ENCODE measurements at regions not wholly inside any gene's neighbourhood (a gene's known extent, or its start where the extent isn't known, plus 50 kb on each side); places are given as distances from the start of the nearest gene placed in this dataset.

GRCh38 chr5:158300256-158300655, 441.3 kb upstream of the CLINT1 start:
- no peaks in the 10 kb centered on the region for H3K4me1 ChIP-seq (ENCODE audit: insufficient read depth)

GRCh38 chr5:158297002-158297527, 438.1 kb upstream of the CLINT1 start:
- Histone ChIP-seq H3K9me3 (ENCODE audit: low read depth) (no peaks in the 10 kb centered on the region), H3K4me2 (no peak overlapping the region), H3K4me1 (ENCODE audit: insufficient read depth) (no peaks in the 10 kb centered on the region), H3K36me3 (replicated peaks; ENCODE audit: insufficient read depth, low read depth) (no peaks in the 10 kb centered on the region), H2AFZ (no peak overlapping the region), H3K79me2 (no peaks in the 10 kb centered on the region), H3K4me3 (no peak overlapping the region), H3K27ac (no peak overlapping the region), H4K20me1 (ENCODE audit: insufficient read depth, poor library complexity, severe bottlenecking) (no peaks in the 10 kb centered on the region), H3K27me3 (no peaks in the 10 kb centered on the region), H3K9me2 (replicated peaks; ENCODE audit: insufficient read depth) (no peaks in the 10 kb centered on the region)
- no peak for TF ChIP-seq EZH2 (IDR thresholded peaks at IDR 0.05; ENCODE audit: borderline replicate concordance)
- TF ChIP-seq EZH2phosphoT487 (IDR thresholded peaks at IDR 0.05; ENCODE audit: low read depth, severe bottlenecking, unreplicated experiment), result no peak
- TF ChIP-seq CTCF (IDR thresholded peaks at IDR 0.05; ENCODE audit: poor library complexity), result no peak
- DNase-seq (ENCODE audit: low spot score), result no peak

More at GRCh38 chr5:158300256-158300655, 441.3 kb upstream of the CLINT1 start:
- Histone ChIP-seq H3K79me2 (no peaks in the 10 kb centered on the region), H3K4me2 (no peak overlapping the region), H3K27me3 (no peaks in the 10 kb centered on the region), H3K9me2 (replicated peaks; ENCODE audit: insufficient read depth) (no peaks in the 10 kb centered on the region), H3K27ac (no peak overlapping the region), H3K9me3 (ENCODE audit: low read depth) (no peaks in the 10 kb centered on the region), H2AFZ (no peak overlapping the region), H4K20me1 (ENCODE audit: insufficient read depth, poor library complexity, severe bottlenecking) (no peaks in the 10 kb centered on the region), H3K36me3 (replicated peaks; ENCODE audit: insufficient read depth, low read depth) (no peaks in the 10 kb centered on the region), H3K4me3 (no peak overlapping the region)
- TF ChIP-seq EZH2 (IDR thresholded peaks at IDR 0.05; ENCODE audit: borderline replicate concordance) (no peak), CTCF (IDR thresholded peaks at IDR 0.05; ENCODE audit: poor library complexity) (no peak), EZH2phosphoT487 (IDR thresholded peaks at IDR 0.05; ENCODE audit: low read depth, severe bottlenecking, unreplicated experiment) (no peak)
- WGBS (ENCODE audit: low lambda C conversion rate, missing lambda C conversion rate), result 81% methylated on average over 8 of the region's 8 CpGs
- no peak for DNase-seq (ENCODE audit: low spot score)

DNA sequence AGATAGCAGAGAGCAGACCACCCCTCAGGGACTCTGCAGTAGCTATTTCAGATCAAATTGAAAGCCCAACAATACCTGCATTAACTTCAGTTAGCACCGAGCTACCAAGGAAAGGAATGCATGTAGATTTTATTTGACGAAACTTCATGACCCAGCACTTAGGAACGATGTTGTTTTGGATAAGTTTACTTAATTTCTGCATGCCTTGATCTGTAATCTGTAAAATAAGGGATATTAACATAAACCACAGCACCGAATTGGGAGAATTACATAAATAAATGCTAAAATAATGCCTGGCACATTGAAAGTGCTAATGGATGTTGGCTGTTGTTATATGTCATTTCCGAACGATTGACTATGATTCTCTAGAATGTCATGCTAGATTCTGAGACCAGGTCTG, 435.8 kb upstream of the CLINT1 start:
- no peak overlapping the region for H2AFZ ChIP-seq
- DNase-seq (ENCODE audit: low spot score), result no peak
- no peaks in the 10 kb centered on the region for H3K27me3 ChIP-seq
- no peak overlapping the region for H3K4me3 ChIP-seq
- no peak overlapping the region for H3K27ac ChIP-seq
- TF ChIP-seq EZH2 (IDR thresholded peaks at IDR 0.05; ENCODE audit: borderline replicate concordance), result no peak
- TF ChIP-seq CTCF (IDR thresholded peaks at IDR 0.05; ENCODE audit: poor library complexity), result no peak
- TF ChIP-seq EZH2phosphoT487 (IDR thresholded peaks at IDR 0.05; ENCODE audit: low read depth, severe bottlenecking, unreplicated experiment), result no peak
- H3K4me2 ChIP-seq, result no peak overlapping the region
- no peaks in the 10 kb centered on the region for H4K20me1 ChIP-seq (ENCODE audit: insufficient read depth, poor library complexity, severe bottlenecking)
- H3K9me2 ChIP-seq (replicated peaks; ENCODE audit: insufficient read depth), result no peaks in the 10 kb centered on the region
- no peaks in the 10 kb centered on the region for H3K79me2 ChIP-seq
- no peaks in the 10 kb centered on the region for H3K36me3 ChIP-seq (replicated peaks; ENCODE audit: insufficient read depth, low read depth)
- WGBS (ENCODE audit: low lambda C conversion rate, missing lambda C conversion rate), result 89% methylated on average over 6 of the region's 6 CpGs
- no peaks in the 10 kb centered on the region for H3K4me1 ChIP-seq (ENCODE audit: insufficient read depth)
- H3K9me3 ChIP-seq (ENCODE audit: low read depth), result no peaks in the 10 kb centered on the region

DNA sequence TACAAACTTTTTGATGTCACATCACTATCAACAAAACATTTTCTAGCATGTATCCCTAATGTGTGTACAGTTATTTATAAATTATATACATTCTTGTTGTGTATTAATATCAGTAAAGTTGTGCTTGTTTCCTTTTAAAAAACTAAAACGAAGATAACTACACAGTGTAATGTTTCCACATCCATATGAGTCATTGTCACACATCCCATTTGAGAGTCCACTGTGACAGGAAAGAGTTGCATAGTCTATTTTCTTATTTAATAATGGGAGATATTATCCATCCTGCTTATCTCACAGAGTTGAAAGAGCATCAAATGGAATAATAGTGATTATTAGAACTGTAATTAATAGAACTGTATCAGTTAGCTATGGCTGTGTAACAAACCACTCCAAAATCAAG, 434.0 kb upstream of the CLINT1 start:
- H3K4me2 ChIP-seq, result no peak overlapping the region
- H3K36me3 ChIP-seq (replicated peaks; ENCODE audit: insufficient read depth, low read depth), result no peaks in the 10 kb centered on the region
- no peak for DNase-seq (ENCODE audit: low spot score)
- no peaks in the 10 kb centered on the region for H3K9me2 ChIP-seq (replicated peaks; ENCODE audit: insufficient read depth)
- no peaks in the 10 kb centered on the region for H3K9me3 ChIP-seq (ENCODE audit: low read depth)
- TF ChIP-seq EZH2 (IDR thresholded peaks at IDR 0.05; ENCODE audit: borderline replicate concordance), result no peak
- no peak for TF ChIP-seq CTCF (IDR thresholded peaks at IDR 0.05; ENCODE audit: poor library complexity)
- no peak for TF ChIP-seq EZH2phosphoT487 (IDR thresholded peaks at IDR 0.05; ENCODE audit: low read depth, severe bottlenecking, unreplicated experiment)
- peaks cover 10% of the 10 kb centered on the region for H3K4me1 ChIP-seq (ENCODE audit: insufficient read depth)
- 90% methylated on average over 1 of the region's 1 CpG for whole genome bisulfite sequencing (ENCODE audit: low lambda C conversion rate, missing lambda C conversion rate)
- no peak overlapping the region for H3K27ac ChIP-seq
- no peaks in the 10 kb centered on the region for H3K79me2 ChIP-seq
- H4K20me1 ChIP-seq (ENCODE audit: insufficient read depth, poor library complexity, severe bottlenecking), result no peaks in the 10 kb centered on the region
- no peak overlapping the region for H3K4me3 ChIP-seq
- no peaks in the 10 kb centered on the region for H3K27me3 ChIP-seq
- H2AFZ ChIP-seq, result no peak overlapping the region
